ENCODE measurements at regions not wholly inside any gene's neighbourhood (a gene's known extent, or its start where the extent isn't known, plus 50 kb on each side); places are given as distances from the start of the nearest gene placed in this dataset.

- no peak overlapping the region for H3K4me3 ChIP-seq (ENCODE audit: low read depth, low read length)
- in situ Hi-C loops (cut with HindIII; ENCODE audit: low sequenced_read_pairs): no loop called here
- DNase-seq (ENCODE audit: low read depth, low spot score): no peak
- TF ChIP-seq CTCF (IDR thresholded peaks at IDR 0.05; ENCODE audit: low read depth, low read length): no peak
Observed at GRCh38 chr15:66896611-66897010, 168.8 kb upstream of the SMAD3 start.

GRCh38 chr15:66897416-66897815, 168.0 kb upstream of the SMAD3 start:
- in situ Hi-C loops (cut with HindIII; ENCODE audit: low sequenced_read_pairs): no loop called here
- DNase-seq (ENCODE audit: low read depth, low spot score): no peak
- H3K4me3 ChIP-seq (ENCODE audit: low read depth, low read length): no peak overlapping the region
- TF ChIP-seq CTCF (IDR thresholded peaks at IDR 0.05; ENCODE audit: low read depth, low read length): no peak

- no peak for TF ChIP-seq CTCF (IDR thresholded peaks at IDR 0.05; ENCODE audit: low read depth, low read length)
- in situ Hi-C loops (cut with HindIII; ENCODE audit: low sequenced_read_pairs): no loop called here
- no peak overlapping the region for H3K4me3 ChIP-seq (ENCODE audit: low read depth, low read length)
- DNase-seq (ENCODE audit: low read depth, low spot score): no peak
Observed at GRCh38 chr15:66897971-66898370, 167.4 kb upstream of the SMAD3 start.

- no peak overlapping the region for H3K4me3 ChIP-seq (ENCODE audit: low read depth, low read length)
- TF ChIP-seq CTCF (IDR thresholded peaks at IDR 0.05; ENCODE audit: low read depth, low read length): no peak
- DNase-seq (ENCODE audit: low read depth, low spot score): no peak
- in situ Hi-C loops (cut with HindIII; ENCODE audit: low sequenced_read_pairs): no loop called here
Observed at GRCh38 chr15:66898656-66899386, 166.6 kb upstream of the SMAD3 start.

GRCh38 chr15:66899555-66900350, 165.6 kb upstream of the SMAD3 start:
- in situ Hi-C loops (cut with HindIII; ENCODE audit: low sequenced_read_pairs): no loop called here
- no peak overlapping the region for H3K4me3 ChIP-seq (ENCODE audit: low read depth, low read length)
- DNase-seq (ENCODE audit: low read depth, low spot score): no peak
- no peak for TF ChIP-seq CTCF (IDR thresholded peaks at IDR 0.05; ENCODE audit: low read depth, low read length)

GRCh38 chr15:66900586-66901310, 164.7 kb upstream of the SMAD3 start:
- DNase-seq (ENCODE audit: low read depth, low spot score): no peak
- no peak for TF ChIP-seq CTCF (IDR thresholded peaks at IDR 0.05; ENCODE audit: low read depth, low read length)
- in situ Hi-C loops (cut with HindIII; ENCODE audit: low sequenced_read_pairs): no loop called here
- no peak overlapping the region for H3K4me3 ChIP-seq (ENCODE audit: low read depth, low read length)

Measured in astrocyte of the spinal cord (primary cell).